ENCODE measurements at regions not wholly inside any gene's neighbourhood (a gene's known extent, or its start where the extent isn't known, plus 50 kb on each side); places are given as distances from the start of the nearest gene placed in this dataset.

GRCh38 chr12:98449584-98449983 is 65.8 kb upstream of the TMPO start:
- no peaks in the 10 kb centered on the region for H3K9me3 ChIP-seq (ENCODE audit: insufficient read depth, low read length)
- no peak overlapping the region for H3K27ac ChIP-seq (ENCODE audit: low read depth, low read length)
- H3K4me2 ChIP-seq (ENCODE audit: low read depth, low read length, poor library complexity, severe bottlenecking) = no peak overlapping the region
- H3F3A ChIP-seq (ENCODE audit: insufficient read depth) = no peaks in the 10 kb centered on the region
- TF ChIP-seq CTCF (IDR thresholded peaks at IDR 0.05; ENCODE audit: insufficient read depth, low read length, poor library complexity, severe bottlenecking) = no peak
- no peak for TF ChIP-seq EZH2phosphoT487 (conservative IDR thresholded peaks at IDR 0.05; ENCODE audit: low read length)
- H3K36me3 ChIP-seq (ENCODE audit: low read length) = no peaks in the 10 kb centered on the region
- no peaks in the 10 kb centered on the region for H3K9me2 ChIP-seq (replicated peaks; ENCODE audit: insufficient read depth, low read length)
- H3K4me3 ChIP-seq (ENCODE audit: insufficient read depth, low read length, poor library complexity, severe bottlenecking) = no peak overlapping the region
- H2AFZ ChIP-seq (ENCODE audit: low read depth, low read length, severe bottlenecking) = no peak overlapping the region
- no peaks in the 10 kb centered on the region for H3K27me3 ChIP-seq (ENCODE audit: low read length)
- H4K20me1 ChIP-seq (ENCODE audit: low read depth, low read length) = no peaks in the 10 kb centered on the region
- no peaks in the 10 kb centered on the region for H3K79me2 ChIP-seq (ENCODE audit: insufficient read depth, low read length)
- no peak overlapping the region for H3K9ac ChIP-seq (ENCODE audit: low read length)

DNA sequence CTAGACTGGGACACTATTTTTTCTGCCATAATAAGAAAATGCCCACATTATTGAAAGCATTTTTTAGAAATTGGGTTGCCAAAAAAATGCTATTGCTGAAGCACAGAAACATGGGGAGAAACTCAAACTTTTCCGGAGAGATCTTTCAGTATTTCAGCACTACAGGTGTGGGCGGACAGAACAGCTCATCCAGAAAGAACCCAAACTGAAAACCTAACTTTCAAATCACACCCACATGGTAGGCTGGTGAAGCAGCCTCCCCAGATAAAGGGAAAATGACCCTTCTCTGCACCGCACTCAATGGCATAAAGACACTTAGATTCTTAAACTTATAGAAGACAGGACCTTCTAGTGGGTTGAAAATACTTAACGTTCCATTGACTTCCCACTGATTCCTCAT is 62.3 kb upstream of the TMPO start:
- Histone ChIP-seq H3K4me2 (ENCODE audit: low read depth, low read length, poor library complexity, severe bottlenecking) (no peak overlapping the region), H4K20me1 (ENCODE audit: low read depth, low read length) (no peaks in the 10 kb centered on the region), H3K27ac (ENCODE audit: low read depth, low read length) (no peak overlapping the region), H3K79me2 (ENCODE audit: insufficient read depth, low read length) (no peaks in the 10 kb centered on the region), H3K9ac (ENCODE audit: low read length) (no peak overlapping the region), H3K36me3 (ENCODE audit: low read length) (no peaks in the 10 kb centered on the region), H3F3A (ENCODE audit: insufficient read depth) (no peaks in the 10 kb centered on the region), H3K27me3 (ENCODE audit: low read length) (no peaks in the 10 kb centered on the region), H2AFZ (ENCODE audit: low read depth, low read length, severe bottlenecking) (no peak overlapping the region), H3K9me3 (ENCODE audit: insufficient read depth, low read length) (no peaks in the 10 kb centered on the region), H3K4me3 (ENCODE audit: insufficient read depth, low read length, poor library complexity, severe bottlenecking) (no peak overlapping the region), H3K9me2 (replicated peaks; ENCODE audit: insufficient read depth, low read length) (no peaks in the 10 kb centered on the region)
- TF ChIP-seq CTCF (IDR thresholded peaks at IDR 0.05; ENCODE audit: insufficient read depth, low read length, poor library complexity, severe bottlenecking) = no peak
- TF ChIP-seq EZH2phosphoT487 (conservative IDR thresholded peaks at IDR 0.05; ENCODE audit: low read length) = no peak

GRCh38 chr12:98453492-98453891 is 61.9 kb upstream of the TMPO start:
- no peaks in the 10 kb centered on the region for H3F3A ChIP-seq (ENCODE audit: insufficient read depth)
- no peak overlapping the region for H3K4me3 ChIP-seq (ENCODE audit: insufficient read depth, low read length, poor library complexity, severe bottlenecking)
- H3K36me3 ChIP-seq (ENCODE audit: low read length) = no peaks in the 10 kb centered on the region
- TF ChIP-seq CTCF (IDR thresholded peaks at IDR 0.05; ENCODE audit: insufficient read depth, low read length, poor library complexity, severe bottlenecking) (no peak), EZH2phosphoT487 (conservative IDR thresholded peaks at IDR 0.05; ENCODE audit: low read length) (no peak)
- H3K9ac ChIP-seq (ENCODE audit: low read length) = no peak overlapping the region
- no peaks in the 10 kb centered on the region for H3K27me3 ChIP-seq (ENCODE audit: low read length)
- no peaks in the 10 kb centered on the region for H3K9me2 ChIP-seq (replicated peaks; ENCODE audit: insufficient read depth, low read length)
- H3K4me2 ChIP-seq (ENCODE audit: low read depth, low read length, poor library complexity, severe bottlenecking) = no peak overlapping the region
- H2AFZ ChIP-seq (ENCODE audit: low read depth, low read length, severe bottlenecking) = no peak overlapping the region
- H3K79me2 ChIP-seq (ENCODE audit: insufficient read depth, low read length) = no peaks in the 10 kb centered on the region
- no peaks in the 10 kb centered on the region for H3K9me3 ChIP-seq (ENCODE audit: insufficient read depth, low read length)
- H3K27ac ChIP-seq (ENCODE audit: low read depth, low read length) = no peak overlapping the region
- H4K20me1 ChIP-seq (ENCODE audit: low read depth, low read length) = no peaks in the 10 kb centered on the region

DNA sequence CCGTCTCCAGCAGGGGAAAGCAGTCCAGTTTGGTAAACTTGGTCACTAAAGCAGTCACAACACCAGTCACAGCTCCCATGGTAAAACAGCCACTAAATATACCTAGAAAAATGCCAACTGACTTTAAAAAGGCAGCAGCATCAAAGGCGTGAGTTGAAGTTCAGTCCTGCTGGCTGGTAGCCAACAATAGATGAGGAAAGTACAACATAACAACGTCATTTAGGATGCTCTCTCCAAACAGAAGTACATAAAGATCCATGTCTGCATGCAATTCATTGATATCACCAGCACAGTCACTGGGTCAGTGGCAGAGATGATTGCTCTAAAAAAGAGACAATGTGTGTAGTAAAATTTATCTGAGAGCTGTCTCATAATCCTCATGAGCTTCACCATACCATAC is 59.3 kb upstream of the TMPO start:
- Histone ChIP-seq H3K36me3 (ENCODE audit: low read length) (no peaks in the 10 kb centered on the region), H3K79me2 (ENCODE audit: insufficient read depth, low read length) (no peaks in the 10 kb centered on the region), H3K27me3 (ENCODE audit: low read length) (no peaks in the 10 kb centered on the region), H3K9ac (ENCODE audit: low read length) (no peak overlapping the region), H3K27ac (ENCODE audit: low read depth, low read length) (no peak overlapping the region), H2AFZ (ENCODE audit: low read depth, low read length, severe bottlenecking) (no peak overlapping the region), H3F3A (ENCODE audit: insufficient read depth) (no peaks in the 10 kb centered on the region), H3K4me2 (ENCODE audit: low read depth, low read length, poor library complexity, severe bottlenecking) (no peak overlapping the region), H3K9me3 (ENCODE audit: insufficient read depth, low read length) (no peaks in the 10 kb centered on the region), H4K20me1 (ENCODE audit: low read depth, low read length) (no peaks in the 10 kb centered on the region), H3K4me3 (ENCODE audit: insufficient read depth, low read length, poor library complexity, severe bottlenecking) (no peak overlapping the region), H3K9me2 (replicated peaks; ENCODE audit: insufficient read depth, low read length) (no peaks in the 10 kb centered on the region)
- no peak for TF ChIP-seq CTCF (IDR thresholded peaks at IDR 0.05; ENCODE audit: insufficient read depth, low read length, poor library complexity, severe bottlenecking)
- TF ChIP-seq EZH2phosphoT487 (conservative IDR thresholded peaks at IDR 0.05; ENCODE audit: low read length) = no peak
